GM12878 (cell line): ENCODE measurements at regions not wholly inside any gene's neighbourhood (a gene's known extent, or its start where the extent isn't known, plus 50 kb on each side); places are given as distances from the start of the nearest gene placed in this dataset.

Source experiments
- ATAC-seq: fragments of 200-7000 bp; cut with Tn5 transposase; 3 replicates; pipeline ENCODE4 v1.9.1; 2020; ENCODE audit warnings: mild to moderate bottlenecking, moderate library complexity
- BruUV-seq: library from RNA; stranded (reverse); fragments of 400-500 nt; replicated peaks from 2 replicates; lab custom pipeline; 2021; lab: Mats Ljungman, UMichigan
- CTCF ChIA-PET: fragments of 300-600 bp; sonication (Branson Sonifier 250); formaldehyde crosslinking; extraction: SDS; loops from one replicate; lab custom pipeline; 2021; ENCODE audit warnings: inconsistent platforms; lab: Yijun Ruan, JAX
- POLR2A ChIA-PET: fragments of 350-600 bp; formaldehyde crosslinking; extraction: SDS; loops from one replicate; lab custom pipeline; 2021; ENCODE audit warnings: inconsistent platforms; lab: Charles Lee
- RAD21 ChIA-PET: fragments of 300-600 bp; sonication (Branson Sonifier 250); formaldehyde crosslinking; loops from one replicate; lab custom pipeline; 2023; ENCODE audit warnings: antibody characterized with exemption; ENCODE audit not compliant: unreplicated experiment; lab: Charles Lee
- SMC1A ChIA-PET: fragments of 300-600 bp; sonication (Branson Sonifier 250); formaldehyde crosslinking; loops from one replicate; lab custom pipeline; 2023; ENCODE audit not compliant: unreplicated experiment, uncharacterized antibody; lab: Charles Lee
- DNase-seq: peaks from one replicate; pipeline ENCODE4 v3.0.0-alpha.2; 2011; ENCODE audit warnings: low read depth, low spot score
- FAIRE-seq: peaks from 3 replicates; lab custom pipeline; 2011; peaks lifted over from hg19 to GRCh38; lab: Jason Lieb, UNC
- H2AFZ ChIP-seq: 2 replicates; pipeline ENCODE4 v1.6.0; 2011; ENCODE audit warnings: low read depth, low read length, control low read depth; ENCODE audit not compliant: control insufficient read depth
- H3K27ac ChIP-seq: 2 replicates; pipeline ENCODE4 v1.5.1; 2011; ENCODE audit warnings: control low read depth; ENCODE audit not compliant: control insufficient read depth, insufficient read depth
- H3K27me3 ChIP-seq, 2 experiments: replicated peaks in 1 of 2; 2 replicates each; pipeline versions ENCODE4 v1.6.0 to v1.6.1; 2011; ENCODE audit warnings: low read length in 1 of 2; ENCODE audit not compliant: control insufficient read depth in 2 of 2, insufficient read depth in 2 of 2
- H3K36me3 ChIP-seq, 2 experiments: 2 replicates each; pipeline ENCODE4 v1.5.1; 2011; ENCODE audit warnings: low read length in 1 of 2; ENCODE audit not compliant: control insufficient read depth in 2 of 2, insufficient read depth in 2 of 2
- H3K4me1 ChIP-seq: 2 replicates; pipeline ENCODE4 v1.6.1; 2011; ENCODE audit warnings: mild to moderate bottlenecking, low read length, moderate library complexity, mixed read lengths; ENCODE audit not compliant: control insufficient read depth, insufficient read depth
- H3K4me2 ChIP-seq: 2 replicates; pipeline ENCODE4 v1.6.0; 2011; ENCODE audit warnings: control low read depth; ENCODE audit not compliant: control insufficient read depth, insufficient read depth
- H3K4me3 ChIP-seq: fragments of 200-600 bp; sonication (generic); 2 replicates; pipeline ENCODE4 v1.5.1; 2016
- H3K79me2 ChIP-seq: 2 replicates; pipeline ENCODE4 v1.6.0; 2011; ENCODE audit warnings: low read length; ENCODE audit not compliant: control insufficient read depth, insufficient read depth
- H3K9ac ChIP-seq: 2 replicates; pipeline ENCODE4 v1.8.0; 2011; ENCODE audit warnings: low read length, control low read depth, mixed read lengths; ENCODE audit not compliant: control insufficient read depth, insufficient read depth
- H3K9me3 ChIP-seq: replicated peaks from 3 replicates; pipeline ENCODE4 v1.5.1; 2011; ENCODE audit warnings: mild to moderate bottlenecking, low read length; ENCODE audit not compliant: control insufficient read depth, insufficient read depth
- H4K20me1 ChIP-seq: 2 replicates; pipeline ENCODE4 v1.6.0; 2011; ENCODE audit not compliant: control insufficient read depth, insufficient read depth
- BHLHE40 ChIP-seq, 2 experiments: fragments of 450-650 bp in 1 of 2; IDR thresholded peaks; 2 replicates each; pipeline ENCODE4 v1.6.1; 2011 to 2017; ENCODE audit warnings: low read depth in 2 of 2, borderline replicate concordance in 1 of 2, improper control_type of control experiment in 1 of 2, low read length in 1 of 2, mild to moderate bottlenecking in 1 of 2
- BMI1 ChIP-seq: fragments of 450-650 bp; IDR thresholded peaks from 2 replicates; pipeline ENCODE4 v1.6.1; 2016; ENCODE audit warnings: mild to moderate bottlenecking, moderate library complexity, borderline replicate concordance
- BRCA1 ChIP-seq: IDR thresholded peaks from 2 replicates; pipeline ENCODE4 v1.6.1; 2011; ENCODE audit warnings: low read depth, low read length, improper control_type of control experiment
- DPF2 ChIP-seq: fragments of 450-650 bp; IDR thresholded peaks from 2 replicates; pipeline ENCODE4 v1.6.1; 2017; ENCODE audit warnings: mild to moderate bottlenecking
- GABPA ChIP-seq: IDR thresholded peaks from 2 replicates; pipeline ENCODE4 v1.6.1; 2014; ENCODE audit warnings: antibody characterized with exemption, low read depth, mild to moderate bottlenecking, inconsistent platforms
- IKZF1 ChIP-seq: fragments of 450-650 bp; conservative IDR thresholded peaks from 2 replicates; pipeline ENCODE4 v1.6.1; 2017; ENCODE audit warnings: antibody characterized with exemption, mild to moderate bottlenecking
- IKZF2 ChIP-seq, 2 experiments: fragments of 450-650 bp; IDR thresholded peaks; 2 replicates each; pipeline ENCODE4 v1.6.1; 2017; ENCODE audit warnings: mild to moderate bottlenecking in 2 of 2, moderate library complexity in 2 of 2
- KLF5 ChIP-seq: fragments of 450-650 bp; IDR thresholded peaks from 2 replicates; pipeline ENCODE4 v1.6.1; 2014; ENCODE audit warnings: mild to moderate bottlenecking; ENCODE audit not compliant: partially characterized antibody
- RUNX3 ChIP-seq: IDR thresholded peaks from 2 replicates; pipeline ENCODE4 v1.6.1; 2012; ENCODE audit warnings: low read length, inconsistent platforms
- SIX5 ChIP-seq: IDR thresholded peaks from 2 replicates; pipeline ENCODE4 v1.6.1; 2011; ENCODE audit warnings: mild to moderate bottlenecking, low read depth, low read length, moderate library complexity; ENCODE audit not compliant: severe bottlenecking
- SMARCA5 ChIP-seq: fragments of 450-650 bp; IDR thresholded peaks from 2 replicates; pipeline ENCODE4 v1.6.1; 2017; ENCODE audit warnings: mild to moderate bottlenecking
- SUPT20H ChIP-seq: IDR thresholded peaks from 2 replicates; pipeline ENCODE4 v1.6.1; 2011; ENCODE audit warnings: low read depth, mild to moderate bottlenecking, low read length, moderate library complexity, borderline replicate concordance; ENCODE audit not compliant: control insufficient read depth
- WGBS: methylation state at CpG from one replicate; pipeline ENCODE4 v1.1.6; 2016; ENCODE audit warnings: low lambda C conversion rate; ENCODE audit not compliant: insufficient replicate concordance, insufficient coverage; ENCODE audit errors: missing lambda C conversion rate; 5-methylcytosine and 5-hydroxymethylcytosine counted together
- in situ Hi-C: fragments of 300-500 bp; cut with MboI; formaldehyde crosslinking; loops from 9 replicates; pipeline ENCODE4 v1.14.3; 2018; ENCODE audit warnings: mixed read lengths
- intact Hi-C: fragments of 100-400 bp; cut with micrococcal nuclease; formaldehyde crosslinking; loops from one replicate; pipeline ENCODE4 v1.14.2; 2022; ENCODE audit not compliant: unreplicated experiment
- TF ChIP-seq, protein P1 (sequence below): IDR thresholded peaks from 2 replicates; pipeline ENCODE4 v1.6.1; 2012; ENCODE audit warnings: low read depth, low read length, improper control_type of control experiment
- TF ChIP-seq, protein P2 (sequence below): fragments of 450-650 bp; IDR thresholded peaks from 2 replicates; pipeline ENCODE4 v1.6.1; 2017; ENCODE audit warnings: mild to moderate bottlenecking, low read depth, inconsistent platforms; ENCODE audit not compliant: poor library complexity, severe bottlenecking
- TF ChIP-seq, protein P3 (sequence below): fragments of 450-650 bp; IDR thresholded peaks from 2 replicates; pipeline ENCODE4 v1.6.1; 2017; ENCODE audit warnings: antibody characterized with exemption, mild to moderate bottlenecking, moderate library complexity
- TF ChIP-seq, protein P4 (sequence below): fragments of 450-650 bp; IDR thresholded peaks from 2 replicates; pipeline ENCODE4 v1.6.1; 2016; ENCODE audit warnings: mild to moderate bottlenecking

DNA sequence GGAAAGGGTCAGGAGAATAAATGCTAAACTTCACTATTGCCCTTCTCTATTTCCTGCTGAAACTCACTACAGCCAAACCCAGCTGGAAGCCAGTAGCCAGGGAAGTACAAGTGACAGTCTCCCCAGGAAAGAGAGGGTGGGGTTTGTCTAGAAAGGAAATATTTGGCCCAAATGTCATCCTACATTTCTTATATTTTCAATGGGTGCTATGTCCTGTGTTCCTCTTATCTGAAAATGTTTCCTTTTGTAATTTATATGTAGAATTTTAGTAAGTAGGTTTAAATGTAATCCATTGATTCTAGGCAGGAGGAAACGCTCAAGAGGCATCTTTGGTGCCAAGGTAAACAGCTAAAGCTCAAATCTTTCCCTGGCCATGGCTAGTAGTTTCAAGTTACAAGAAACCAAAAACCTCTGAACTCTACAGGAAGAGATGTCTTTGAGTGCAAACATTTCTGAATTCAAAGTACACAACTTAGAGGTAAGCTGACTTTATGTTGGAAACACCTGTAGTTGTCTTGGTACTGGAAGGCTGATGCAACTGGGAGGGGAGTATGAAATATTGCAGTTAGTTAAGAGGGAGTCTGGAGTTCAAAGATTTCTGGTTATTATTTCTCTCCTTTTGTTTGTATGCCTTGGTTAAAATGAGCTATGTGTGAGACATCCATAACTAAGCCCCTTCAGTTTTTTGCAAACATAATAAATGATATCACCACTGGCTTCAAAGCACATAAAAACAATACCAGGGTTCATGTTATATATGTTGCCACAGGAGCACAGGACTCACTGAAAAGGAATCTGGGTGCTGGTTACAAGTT lies 356.1 kb upstream of the ZC3H15 start:
- Histone ChIP-seq H3K36me3 (no peaks in the 10 kb centered on the region), H3K4me1 (no peaks in the 10 kb centered on the region), H3K4me3 (no peak overlapping the region), H3K27ac (no peak overlapping the region), H3K79me2 (no peaks in the 10 kb centered on the region), H3K9ac (no peak overlapping the region), H2AFZ (no peak overlapping the region), H3K9me3 (no peaks in the 10 kb centered on the region), H3K27me3 (no peaks in the 10 kb centered on the region), H4K20me1 (no peaks in the 10 kb centered on the region), H3K4me2 (no peak overlapping the region)
- DNase-seq (no peak), ATAC-seq (no peak), FAIRE-seq (no peak)
- POLR2A ChIA-PET, result no interaction called here
- 33% methylated on average over 1 of the region's 1 CpG for WGBS
- CTCF ChIA-PET, result interaction anchor here (1.9 kb wide), 1 partner anchor 9 kb away, joined by 6 read pairs; no protein-coding TSS in a partner anchor
- intact Hi-C loops (no loop called here), in situ Hi-C loops (no loop called here)
- TF ChIP-seq, protein P1, sequence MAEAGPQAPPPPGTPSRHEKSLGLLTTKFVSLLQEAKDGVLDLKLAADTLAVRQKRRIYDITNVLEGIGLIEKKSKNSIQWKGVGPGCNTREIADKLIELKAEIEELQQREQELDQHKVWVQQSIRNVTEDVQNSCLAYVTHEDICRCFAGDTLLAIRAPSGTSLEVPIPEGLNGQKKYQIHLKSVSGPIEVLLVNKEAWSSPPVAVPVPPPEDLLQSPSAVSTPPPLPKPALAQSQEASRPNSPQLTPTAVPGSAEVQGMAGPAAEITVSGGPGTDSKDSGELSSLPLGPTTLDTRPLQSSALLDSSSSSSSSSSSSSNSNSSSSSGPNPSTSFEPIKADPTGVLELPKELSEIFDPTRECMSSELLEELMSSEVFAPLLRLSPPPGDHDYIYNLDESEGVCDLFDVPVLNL, result no peak
- no peak for TF ChIP-seq DPF2
- TF ChIP-seq BMI1, result no peak
- no peak for TF ChIP-seq BHLHE40 (IDR thresholded peaks at IDR 0.05; ENCODE audit: borderline replicate concordance in 1 of 2, low read depth in 2 of 2, low read length in 1 of 2)
- TF ChIP-seq, protein P2, sequence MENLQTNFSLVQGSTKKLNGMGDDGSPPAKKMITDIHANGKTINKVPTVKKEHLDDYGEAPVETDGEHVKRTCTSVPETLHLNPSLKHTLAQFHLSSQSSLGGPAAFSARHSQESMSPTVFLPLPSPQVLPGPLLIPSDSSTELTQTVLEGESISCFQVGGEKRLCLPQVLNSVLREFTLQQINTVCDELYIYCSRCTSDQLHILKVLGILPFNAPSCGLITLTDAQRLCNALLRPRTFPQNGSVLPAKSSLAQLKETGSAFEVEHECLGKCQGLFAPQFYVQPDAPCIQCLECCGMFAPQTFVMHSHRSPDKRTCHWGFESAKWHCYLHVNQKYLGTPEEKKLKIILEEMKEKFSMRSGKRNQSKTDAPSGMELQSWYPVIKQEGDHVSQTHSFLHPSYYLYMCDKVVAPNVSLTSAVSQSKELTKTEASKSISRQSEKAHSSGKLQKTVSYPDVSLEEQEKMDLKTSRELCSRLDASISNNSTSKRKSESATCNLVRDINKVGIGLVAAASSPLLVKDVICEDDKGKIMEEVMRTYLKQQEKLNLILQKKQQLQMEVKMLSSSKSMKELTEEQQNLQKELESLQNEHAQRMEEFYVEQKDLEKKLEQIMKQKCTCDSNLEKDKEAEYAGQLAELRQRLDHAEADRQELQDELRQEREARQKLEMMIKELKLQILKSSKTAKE, result no peak
- TF ChIP-seq IKZF1, result no peak
- no peak for TF ChIP-seq SUPT20H
- TF ChIP-seq KLF5, result no peak
- TF ChIP-seq, protein P3, sequence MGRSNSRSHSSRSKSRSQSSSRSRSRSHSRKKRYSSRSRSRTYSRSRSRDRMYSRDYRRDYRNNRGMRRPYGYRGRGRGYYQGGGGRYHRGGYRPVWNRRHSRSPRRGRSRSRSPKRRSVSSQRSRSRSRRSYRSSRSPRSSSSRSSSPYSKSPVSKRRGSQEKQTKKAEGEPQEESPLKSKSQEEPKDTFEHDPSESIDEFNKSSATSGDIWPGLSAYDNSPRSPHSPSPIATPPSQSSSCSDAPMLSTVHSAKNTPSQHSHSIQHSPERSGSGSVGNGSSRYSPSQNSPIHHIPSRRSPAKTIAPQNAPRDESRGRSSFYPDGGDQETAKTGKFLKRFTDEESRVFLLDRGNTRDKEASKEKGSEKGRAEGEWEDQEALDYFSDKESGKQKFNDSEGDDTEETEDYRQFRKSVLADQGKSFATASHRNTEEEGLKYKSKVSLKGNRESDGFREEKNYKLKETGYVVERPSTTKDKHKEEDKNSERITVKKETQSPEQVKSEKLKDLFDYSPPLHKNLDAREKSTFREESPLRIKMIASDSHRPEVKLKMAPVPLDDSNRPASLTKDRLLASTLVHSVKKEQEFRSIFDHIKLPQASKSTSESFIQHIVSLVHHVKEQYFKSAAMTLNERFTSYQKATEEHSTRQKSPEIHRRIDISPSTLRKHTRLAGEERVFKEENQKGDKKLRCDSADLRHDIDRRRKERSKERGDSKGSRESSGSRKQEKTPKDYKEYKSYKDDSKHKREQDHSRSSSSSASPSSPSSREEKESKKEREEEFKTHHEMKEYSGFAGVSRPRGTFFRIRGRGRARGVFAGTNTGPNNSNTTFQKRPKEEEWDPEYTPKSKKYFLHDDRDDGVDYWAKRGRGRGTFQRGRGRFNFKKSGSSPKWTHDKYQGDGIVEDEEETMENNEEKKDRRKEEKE, result no peak
- TF ChIP-seq SIX5, result no peak
- no peak for TF ChIP-seq IKZF2 (IDR thresholded peaks at IDR 0.05)
- no peak for TF ChIP-seq RUNX3
- TF ChIP-seq, protein P4, sequence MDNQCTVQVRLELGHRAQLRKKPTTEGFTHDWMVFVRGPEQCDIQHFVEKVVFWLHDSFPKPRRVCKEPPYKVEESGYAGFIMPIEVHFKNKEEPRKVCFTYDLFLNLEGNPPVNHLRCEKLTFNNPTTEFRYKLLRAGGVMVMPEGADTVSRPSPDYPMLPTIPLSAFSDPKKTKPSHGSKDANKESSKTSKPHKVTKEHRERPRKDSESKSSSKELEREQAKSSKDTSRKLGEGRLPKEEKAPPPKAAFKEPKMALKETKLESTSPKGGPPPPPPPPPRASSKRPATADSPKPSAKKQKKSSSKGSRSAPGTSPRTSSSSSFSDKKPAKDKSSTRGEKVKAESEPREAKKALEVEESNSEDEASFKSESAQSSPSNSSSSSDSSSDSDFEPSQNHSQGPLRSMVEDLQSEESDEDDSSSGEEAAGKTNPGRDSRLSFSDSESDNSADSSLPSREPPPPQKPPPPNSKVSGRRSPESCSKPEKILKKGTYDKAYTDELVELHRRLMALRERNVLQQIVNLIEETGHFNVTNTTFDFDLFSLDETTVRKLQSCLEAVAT, result no peak
- no peak for TF ChIP-seq SMARCA5
- TF ChIP-seq GABPA, result no peak
- TF ChIP-seq BRCA1, result no peak
- BruUV-seq, result no TSS peak
- RAD21 ChIA-PET, result no interaction called here
- SMC1A ChIA-PET, result interaction anchor here (0.5 to 1.0 kb wide), 3 partner anchors 15 to 182 kb away, joined by 3 to 4 read pairs (median 3); no protein-coding TSS in a partner anchor
